ENCODE measurements at regions not wholly inside any gene's neighbourhood (a gene's known extent, or its start where the extent isn't known, plus 50 kb on each side); places are given as distances from the start of the nearest gene placed in this dataset.

GRCh38 chr11:45543081-45543480 lies 122.3 kb downstream of the CHST1 start:
- no peak for TF ChIP-seq CTCF (IDR thresholded peaks at IDR 0.05; ENCODE audit: borderline replicate concordance, extremely low read depth, low read length, poor library complexity, severe bottlenecking)
- no peak for TF ChIP-seq EZH2 (IDR thresholded peaks at IDR 0.05; ENCODE audit: borderline replicate concordance, low read depth, low read length, severe bottlenecking)

Data from DND-41 (cell line).